Cardiac muscle cell (in vitro differentiated cells and primary cell): ENCODE measurements at regions not wholly inside any gene's neighbourhood (a gene's known extent, or its start where the extent isn't known, plus 50 kb on each side); places are given as distances from the start of the nearest gene placed in this dataset.
A peak's percentile ranks its signal among the peaks of the same experiment; 100 is the strongest.

Experiments used
- DNase-seq, 2 donors: peaks; one replicate each; pipeline versions ENCODE4 v3.0.0 to v3.0.0-alpha.2; 2010 to 2017; ENCODE audit warnings: low read depth in 1 of 2, low spot score in 1 of 2
- H3K27ac ChIP-seq: fragments of 200-600 bp; sonication (generic); 2 replicates; pipeline ENCODE4 v1.5.1; 2016
- H3K27me3 ChIP-seq: fragments of 200-600 bp; sonication (generic); 2 replicates; pipeline ENCODE4 v1.6.0; 2016; ENCODE audit warnings: control low read depth
- H3K36me3 ChIP-seq: fragments of 200-600 bp; sonication (generic); 2 replicates; pipeline ENCODE4 v1.5.1; 2016; ENCODE audit warnings: control low read depth
- H3K4me1 ChIP-seq: fragments of 200-600 bp; sonication (generic); 2 replicates; pipeline ENCODE4 v1.8.1; 2017; ENCODE audit warnings: low read depth, mild to moderate bottlenecking, mixed run types
- H3K4me3 ChIP-seq: fragments of 200-600 bp; sonication (generic); 2 replicates; pipeline ENCODE4 v1.5.1; 2016; ENCODE audit warnings: mild to moderate bottlenecking
- H3K9me3 ChIP-seq: fragments of 200-600 bp; sonication (generic); 2 replicates; pipeline ENCODE4 v1.5.1; 2017; ENCODE audit warnings: low read depth, mild to moderate bottlenecking, control low read depth
- TF ChIP-seq, protein P1 (sequence below): IDR thresholded peaks from 2 replicates; pipeline ENCODE4 v1.5.1; 2012; ENCODE audit warnings: low read depth, mild to moderate bottlenecking, low read length

DNA sequence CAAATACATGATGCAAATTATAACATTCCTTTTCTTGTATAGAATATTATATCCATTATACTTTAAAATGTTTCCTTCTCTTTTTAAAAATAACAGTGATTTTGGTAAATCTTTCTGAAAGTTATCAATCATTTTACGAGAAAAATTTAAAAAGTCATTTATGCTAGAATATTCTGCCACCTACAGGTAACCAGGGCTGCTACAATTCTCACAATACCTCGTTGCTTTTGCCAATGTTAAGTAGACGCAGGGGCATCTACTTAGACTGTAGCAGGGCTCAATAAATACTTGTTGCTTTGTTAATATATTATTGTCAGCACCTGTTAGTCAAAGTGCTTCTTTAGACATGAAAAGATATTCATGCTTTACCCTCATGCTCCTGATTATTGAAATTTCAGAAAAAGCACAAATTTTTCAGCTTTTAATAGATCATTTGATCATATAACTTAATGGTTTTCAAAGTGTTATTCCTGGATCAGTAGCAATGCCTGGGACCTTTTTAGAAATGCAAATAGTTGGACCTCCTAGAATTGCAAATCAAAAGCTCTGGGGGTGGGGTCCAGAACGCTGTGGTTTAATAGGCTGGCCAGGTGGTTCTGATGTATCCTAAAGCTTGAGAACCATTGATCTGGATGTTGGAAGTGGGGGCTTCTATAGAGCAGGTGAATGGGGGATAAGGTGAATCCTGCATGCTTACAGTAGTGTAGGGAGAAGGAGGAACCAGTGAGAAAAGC, 223.6 kb upstream of the PDZRN3 start:
- DNase-seq, result peak; percentile 56 to 62
- Histone ChIP-seq H3K4me1 (peaks cover 5% of the 10 kb centered on the region), H3K36me3 (no peaks in the 10 kb centered on the region), H3K4me3 (no peak overlapping the region), H3K9me3 (no peaks in the 10 kb centered on the region), H3K27me3 (no peaks in the 10 kb centered on the region), H3K27ac (no peak overlapping the region)
- TF ChIP-seq, protein P1, sequence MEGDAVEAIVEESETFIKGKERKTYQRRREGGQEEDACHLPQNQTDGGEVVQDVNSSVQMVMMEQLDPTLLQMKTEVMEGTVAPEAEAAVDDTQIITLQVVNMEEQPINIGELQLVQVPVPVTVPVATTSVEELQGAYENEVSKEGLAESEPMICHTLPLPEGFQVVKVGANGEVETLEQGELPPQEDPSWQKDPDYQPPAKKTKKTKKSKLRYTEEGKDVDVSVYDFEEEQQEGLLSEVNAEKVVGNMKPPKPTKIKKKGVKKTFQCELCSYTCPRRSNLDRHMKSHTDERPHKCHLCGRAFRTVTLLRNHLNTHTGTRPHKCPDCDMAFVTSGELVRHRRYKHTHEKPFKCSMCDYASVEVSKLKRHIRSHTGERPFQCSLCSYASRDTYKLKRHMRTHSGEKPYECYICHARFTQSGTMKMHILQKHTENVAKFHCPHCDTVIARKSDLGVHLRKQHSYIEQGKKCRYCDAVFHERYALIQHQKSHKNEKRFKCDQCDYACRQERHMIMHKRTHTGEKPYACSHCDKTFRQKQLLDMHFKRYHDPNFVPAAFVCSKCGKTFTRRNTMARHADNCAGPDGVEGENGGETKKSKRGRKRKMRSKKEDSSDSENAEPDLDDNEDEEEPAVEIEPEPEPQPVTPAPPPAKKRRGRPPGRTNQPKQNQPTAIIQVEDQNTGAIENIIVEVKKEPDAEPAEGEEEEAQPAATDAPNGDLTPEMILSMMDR, result peak; percentile 74

DNA sequence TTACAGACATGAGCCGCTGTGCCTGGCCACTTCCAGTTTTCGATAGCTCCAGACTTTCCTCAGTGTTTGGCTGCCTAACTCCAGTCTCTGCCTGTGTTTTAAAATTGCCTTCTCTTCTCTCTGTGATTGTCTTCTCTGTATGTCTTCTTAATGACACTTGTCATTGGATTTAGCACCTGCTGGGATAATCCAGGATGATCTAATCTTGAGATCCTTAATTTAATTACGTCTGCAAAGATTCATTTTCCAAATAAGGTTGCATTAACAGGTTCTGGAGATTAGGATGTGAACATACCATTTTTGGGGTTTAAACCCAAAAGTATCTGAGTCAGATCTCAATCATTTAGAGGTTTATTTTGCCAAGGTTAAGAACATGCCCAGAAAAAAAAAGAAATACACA, 222.2 kb upstream of the PDZRN3 start:
- DNase-seq, result no peak
- no peak overlapping the region for H3K4me3 ChIP-seq
- no peaks in the 10 kb centered on the region for H3K27me3 ChIP-seq
- H3K36me3 ChIP-seq, result no peaks in the 10 kb centered on the region
- TF ChIP-seq, protein P1, result no peak
- H3K4me1 ChIP-seq, result peaks cover 5% of the 10 kb centered on the region
- no peaks in the 10 kb centered on the region for H3K9me3 ChIP-seq
- H3K27ac ChIP-seq, result no peak overlapping the region

DNA sequence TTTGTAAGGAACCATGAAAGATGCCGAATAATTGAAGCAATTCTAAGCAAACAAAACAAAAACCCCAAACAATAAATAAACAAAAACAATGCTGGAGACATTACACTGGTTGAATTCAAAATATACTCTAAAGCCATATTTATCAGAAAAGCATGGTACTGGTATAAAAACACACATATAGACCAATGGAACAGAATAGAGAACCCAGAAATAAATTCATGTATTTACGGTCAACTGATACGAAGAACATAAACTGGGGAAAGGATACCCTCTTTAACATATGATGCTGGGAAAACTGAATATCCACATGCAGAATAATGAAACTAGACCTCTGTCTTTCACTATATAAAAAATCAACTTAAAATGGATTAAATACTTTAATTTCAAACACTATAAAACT, 214.3 kb upstream of the PDZRN3 start:
- H3K27me3 ChIP-seq, result no peaks in the 10 kb centered on the region
- no peak for DNase-seq
- H3K36me3 ChIP-seq, result no peaks in the 10 kb centered on the region
- H3K4me1 ChIP-seq, result no peaks in the 10 kb centered on the region
- no peaks in the 10 kb centered on the region for H3K9me3 ChIP-seq
- TF ChIP-seq, protein P1, result no peak
- no peak overlapping the region for H3K27ac ChIP-seq
- H3K4me3 ChIP-seq, result no peak overlapping the region

DNA sequence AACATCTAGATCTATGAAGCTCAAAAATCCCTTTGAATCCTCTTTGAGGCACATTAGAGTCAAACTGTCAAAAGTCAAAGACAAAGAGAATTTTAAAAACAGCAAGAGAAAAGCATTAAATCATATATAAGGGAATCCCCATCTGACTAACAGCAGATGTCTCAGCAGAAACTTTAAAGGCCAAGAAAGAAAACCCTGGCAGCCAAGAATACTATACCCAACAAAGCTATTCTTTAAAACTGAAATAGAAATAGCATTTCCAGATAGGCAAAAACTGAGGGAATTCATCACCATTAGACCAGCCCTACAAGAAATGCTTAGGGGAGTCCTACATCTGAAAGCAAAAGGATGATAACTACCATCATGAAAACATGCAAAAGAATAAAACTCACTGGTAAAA, 211.2 kb upstream of the PDZRN3 start:
- TF ChIP-seq, protein P1, result no peak
- H3K27ac ChIP-seq, result no peak overlapping the region
- no peaks in the 10 kb centered on the region for H3K9me3 ChIP-seq
- DNase-seq, result no peak
- H3K36me3 ChIP-seq, result no peaks in the 10 kb centered on the region
- H3K4me3 ChIP-seq, result no peak overlapping the region
- H3K27me3 ChIP-seq, result no peaks in the 10 kb centered on the region
- no peaks in the 10 kb centered on the region for H3K4me1 ChIP-seq

DNA sequence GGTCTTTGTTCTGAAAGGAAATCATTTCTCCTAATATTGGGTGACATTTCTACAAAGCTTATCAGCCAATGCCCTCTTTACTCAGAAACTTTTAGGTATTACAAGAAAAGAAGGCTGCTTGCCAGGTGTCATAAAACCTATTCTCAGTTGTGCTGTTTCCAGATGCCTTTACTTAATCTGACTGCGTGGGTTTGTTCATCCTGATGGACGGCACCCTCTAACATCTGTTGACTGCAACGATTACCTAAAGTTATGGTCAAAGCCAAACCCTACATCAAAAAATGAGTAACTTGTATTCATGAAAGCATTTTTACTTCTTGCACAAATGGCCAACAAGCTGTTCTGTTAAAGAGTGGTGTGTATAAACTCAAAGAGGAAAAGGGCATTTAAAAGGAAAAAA, 207.7 kb upstream of the PDZRN3 start:
- TF ChIP-seq, protein P1, result no peak
- H3K9me3 ChIP-seq, result no peaks in the 10 kb centered on the region
- H3K27ac ChIP-seq, result no peak overlapping the region
- no peak overlapping the region for H3K4me3 ChIP-seq
- H3K4me1 ChIP-seq, result peaks cover 6% of the 10 kb centered on the region
- DNase-seq, result no peak
- H3K36me3 ChIP-seq, result no peaks in the 10 kb centered on the region
- no peaks in the 10 kb centered on the region for H3K27me3 ChIP-seq
